ENCODE measurements at regions not wholly inside any gene's neighbourhood (a gene's known extent, or its start where the extent isn't known, plus 50 kb on each side); places are given as distances from the start of the nearest gene placed in this dataset.

DNA sequence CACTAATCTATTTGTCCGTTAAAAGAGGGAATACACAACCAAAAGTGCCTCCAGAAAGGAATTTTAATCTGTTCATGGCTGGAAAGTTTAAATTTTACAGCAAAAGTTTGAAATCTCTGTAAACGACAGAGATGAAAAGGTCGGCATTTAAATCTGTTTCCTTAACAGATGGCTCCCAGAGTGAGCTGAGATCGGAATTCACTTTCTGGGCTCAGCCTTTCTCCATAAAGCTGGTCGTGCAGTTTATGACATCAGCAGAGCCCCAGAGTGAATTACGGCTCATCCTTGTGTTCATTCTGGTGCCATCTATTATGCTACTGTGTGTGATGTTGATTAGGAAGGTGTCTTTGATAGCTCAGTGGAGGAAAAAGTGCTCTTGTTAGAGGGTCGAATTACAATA, 117.6 kb upstream of the ZFP64 start:
- no peak for TF ChIP-seq POLR2A (IDR thresholded peaks at IDR 0.05; ENCODE audit: low read depth, low read length)
- no peak for TF ChIP-seq TAF1 (IDR thresholded peaks at IDR 0.05; ENCODE audit: borderline replicate concordance, low read depth, low read length)
- TF ChIP-seq POLR2AphosphoS5 (IDR thresholded peaks at IDR 0.05; ENCODE audit: low read depth, low read length): no peak

All from GM12892 (cell line).